GM12864 (cell line): ENCODE measurements at regions not wholly inside any gene's neighbourhood (a gene's known extent, or its start where the extent isn't known, plus 50 kb on each side); places are given as distances from the start of the nearest gene placed in this dataset.
A peak's percentile ranks its signal among the peaks of the same experiment; 100 is the strongest.
"Not testable (repeated sequence)": the region's sequence is repeated elsewhere in the genome, so short reads cannot be mapped to it uniquely, and the experiment has no call there.

Source experiments
- DNase-seq: peaks from one replicate; pipeline ENCODE4 v3.0.0-alpha.2; 2011; ENCODE audit warnings: low read depth
- H3K4me3 ChIP-seq: 2 replicates; pipeline ENCODE4 v1.5.1; 2011; ENCODE audit warnings: mild to moderate bottlenecking, low read depth, low read length, control low read depth
- TF ChIP-seq, protein P1 (sequence below): IDR thresholded peaks from 2 replicates; pipeline ENCODE4 v1.5.1; 2011; ENCODE audit warnings: low read depth, mild to moderate bottlenecking, moderate library complexity, low read length, control low read depth, inconsistent platforms; ENCODE audit errors: missing control alignments

GRCh38 chr15:69565066-69565655 is 112.5 kb downstream of the RPLP1 start:
- H3K4me3 ChIP-seq, result no peak overlapping the region
- TF ChIP-seq, protein P1, sequence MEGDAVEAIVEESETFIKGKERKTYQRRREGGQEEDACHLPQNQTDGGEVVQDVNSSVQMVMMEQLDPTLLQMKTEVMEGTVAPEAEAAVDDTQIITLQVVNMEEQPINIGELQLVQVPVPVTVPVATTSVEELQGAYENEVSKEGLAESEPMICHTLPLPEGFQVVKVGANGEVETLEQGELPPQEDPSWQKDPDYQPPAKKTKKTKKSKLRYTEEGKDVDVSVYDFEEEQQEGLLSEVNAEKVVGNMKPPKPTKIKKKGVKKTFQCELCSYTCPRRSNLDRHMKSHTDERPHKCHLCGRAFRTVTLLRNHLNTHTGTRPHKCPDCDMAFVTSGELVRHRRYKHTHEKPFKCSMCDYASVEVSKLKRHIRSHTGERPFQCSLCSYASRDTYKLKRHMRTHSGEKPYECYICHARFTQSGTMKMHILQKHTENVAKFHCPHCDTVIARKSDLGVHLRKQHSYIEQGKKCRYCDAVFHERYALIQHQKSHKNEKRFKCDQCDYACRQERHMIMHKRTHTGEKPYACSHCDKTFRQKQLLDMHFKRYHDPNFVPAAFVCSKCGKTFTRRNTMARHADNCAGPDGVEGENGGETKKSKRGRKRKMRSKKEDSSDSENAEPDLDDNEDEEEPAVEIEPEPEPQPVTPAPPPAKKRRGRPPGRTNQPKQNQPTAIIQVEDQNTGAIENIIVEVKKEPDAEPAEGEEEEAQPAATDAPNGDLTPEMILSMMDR, result no peak
- no peak for DNase-seq

DNA sequence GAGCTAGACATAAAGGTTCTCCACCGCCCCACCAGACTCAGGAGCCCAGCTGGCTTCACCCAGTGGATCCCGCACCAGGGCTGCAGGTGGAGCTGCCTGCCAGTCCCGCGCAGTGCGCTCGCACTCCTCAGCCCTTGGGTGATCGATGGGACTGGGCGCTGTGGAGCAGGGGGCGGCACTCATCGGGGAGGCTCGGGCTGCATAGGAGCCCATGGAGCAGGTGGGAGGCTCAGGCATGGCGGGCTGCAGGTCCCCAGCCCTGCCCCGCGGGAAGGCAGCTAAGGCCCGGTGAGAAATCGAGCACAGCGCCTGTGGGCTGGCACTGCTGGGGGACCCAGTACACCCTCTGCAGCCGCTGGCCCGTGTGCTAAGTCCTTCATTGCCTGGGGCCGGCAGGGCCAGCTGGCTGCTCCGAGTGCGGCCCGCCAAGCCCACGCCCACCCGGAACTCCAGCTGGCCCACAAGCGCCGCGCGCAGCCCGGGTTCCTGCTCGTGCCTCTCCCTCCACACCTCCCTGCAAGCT is 114.7 kb downstream of the RPLP1 start:
- not testable (repeated sequence) for DNase-seq, H3K4me3 ChIP-seq

GRCh38 chr15:69568173-69569009 is 115.8 kb downstream of the RPLP1 start:
- TF ChIP-seq, protein P1, result no peak
- no peak for DNase-seq
- no peak overlapping the region for H3K4me3 ChIP-seq

DNA sequence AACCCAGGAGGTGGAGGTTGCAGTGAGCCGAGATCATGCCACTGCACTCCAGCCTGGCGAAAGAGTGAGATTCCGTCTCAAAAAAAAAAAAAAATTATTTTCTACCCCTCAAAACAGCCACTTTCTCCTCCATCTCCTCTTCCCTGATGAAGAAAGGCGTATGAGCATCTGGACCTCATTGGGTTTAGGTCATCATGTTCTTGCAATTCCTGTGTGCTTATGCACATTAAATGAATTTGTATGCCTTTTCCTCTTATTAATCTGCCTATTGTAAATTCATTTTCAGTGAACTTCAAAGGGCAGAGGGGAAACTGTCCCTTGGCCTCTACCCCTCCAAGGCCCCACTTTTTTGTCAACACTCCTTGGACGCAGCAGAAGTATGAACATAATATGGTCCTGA is 117.8 kb downstream of the RPLP1 start:
- no peak overlapping the region for H3K4me3 ChIP-seq
- TF ChIP-seq, protein P1, result no peak
- DNase-seq, result no peak

GRCh38 chr15:69570997-69571396 is 118.4 kb downstream of the RPLP1 start:
- H3K4me3 ChIP-seq, result no peak overlapping the region
- DNase-seq, result no peak
- TF ChIP-seq, protein P1, result no peak

- DNase-seq, H3K4me3 ChIP-seq: not testable (repeated sequence)
Measured at GRCh38 chr15:69573278-69573677, 120.7 kb downstream of the RPLP1 start.

GRCh38 chr15:69573815-69574475 is 121.3 kb downstream of the RPLP1 start:
- no peak overlapping the region for H3K4me3 ChIP-seq
- peak; percentile 19 for DNase-seq

More at GRCh38 chr15:69573815-69574475, 121.3 kb downstream of the RPLP1 start:
- TF ChIP-seq, protein P1, result no peak
